ENCODE measurements at regions not wholly inside any gene's neighbourhood (a gene's known extent, or its start where the extent isn't known, plus 50 kb on each side); places are given as distances from the start of the nearest gene placed in this dataset.

DNA sequence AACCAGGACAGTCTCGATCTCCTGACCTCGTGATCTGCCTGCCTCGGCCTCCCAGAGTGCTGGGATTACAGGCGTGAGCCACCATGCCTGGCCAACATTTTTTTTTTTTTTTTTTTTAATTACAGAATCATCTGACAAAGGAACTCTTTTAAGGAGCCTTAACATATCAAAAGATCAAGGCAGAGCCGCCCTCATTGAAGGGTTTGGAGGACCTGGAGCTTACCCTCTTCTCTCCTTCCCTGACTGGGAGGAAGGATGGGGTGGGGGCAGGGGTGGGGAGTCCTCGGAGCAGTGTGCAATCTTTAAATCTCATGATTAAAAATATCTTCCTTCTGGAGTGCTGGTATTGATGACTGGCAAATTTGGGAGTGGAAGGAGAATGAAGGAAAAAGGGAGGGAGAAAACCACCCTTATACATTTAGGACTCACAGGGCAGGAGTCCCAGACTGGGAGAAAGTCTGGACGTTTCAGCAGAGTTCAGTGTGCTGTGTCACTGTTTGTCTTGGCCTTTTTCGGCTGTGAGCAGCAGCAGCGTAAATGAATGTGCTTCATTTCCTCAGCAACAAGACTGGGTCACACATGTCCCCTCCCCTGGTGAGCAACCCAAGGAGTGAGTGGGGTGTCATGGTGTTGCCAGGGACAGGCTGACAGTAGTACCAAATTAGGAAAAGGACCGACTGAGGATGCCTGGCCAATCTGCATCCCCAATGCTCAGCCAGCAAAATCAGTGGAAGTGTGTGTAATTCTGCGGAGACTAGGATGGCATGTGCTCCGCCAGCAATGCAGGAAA, 115.3 kb upstream of the BNC2 start:
- TF ChIP-seq, protein P1, sequence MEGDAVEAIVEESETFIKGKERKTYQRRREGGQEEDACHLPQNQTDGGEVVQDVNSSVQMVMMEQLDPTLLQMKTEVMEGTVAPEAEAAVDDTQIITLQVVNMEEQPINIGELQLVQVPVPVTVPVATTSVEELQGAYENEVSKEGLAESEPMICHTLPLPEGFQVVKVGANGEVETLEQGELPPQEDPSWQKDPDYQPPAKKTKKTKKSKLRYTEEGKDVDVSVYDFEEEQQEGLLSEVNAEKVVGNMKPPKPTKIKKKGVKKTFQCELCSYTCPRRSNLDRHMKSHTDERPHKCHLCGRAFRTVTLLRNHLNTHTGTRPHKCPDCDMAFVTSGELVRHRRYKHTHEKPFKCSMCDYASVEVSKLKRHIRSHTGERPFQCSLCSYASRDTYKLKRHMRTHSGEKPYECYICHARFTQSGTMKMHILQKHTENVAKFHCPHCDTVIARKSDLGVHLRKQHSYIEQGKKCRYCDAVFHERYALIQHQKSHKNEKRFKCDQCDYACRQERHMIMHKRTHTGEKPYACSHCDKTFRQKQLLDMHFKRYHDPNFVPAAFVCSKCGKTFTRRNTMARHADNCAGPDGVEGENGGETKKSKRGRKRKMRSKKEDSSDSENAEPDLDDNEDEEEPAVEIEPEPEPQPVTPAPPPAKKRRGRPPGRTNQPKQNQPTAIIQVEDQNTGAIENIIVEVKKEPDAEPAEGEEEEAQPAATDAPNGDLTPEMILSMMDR (IDR thresholded peaks at IDR 0.05): no peak
- Histone ChIP-seq H3K27ac (ENCODE audit: low read depth in 1 of 2, low read length in 2 of 2) (no peak overlapping the region), H3K4me3 (replicated peaks in 1 of 3; ENCODE audit: low read depth in 2 of 3, low read length in 3 of 3) (no peak overlapping the region), H3K79me2 (ENCODE audit: insufficient read depth, low read length) (no peaks in the 10 kb centered on the region), H3K9me3 (replicated peaks in 1 of 2; ENCODE audit: control insufficient read depth in 1 of 2, insufficient read depth in 1 of 2, low read length in 2 of 2) (no peaks in the 10 kb centered on the region), H3K36me3 (replicated peaks in 1 of 2; ENCODE audit: control insufficient read depth in 1 of 2, insufficient read depth in 2 of 2, low read length in 2 of 2) (no peaks in the 10 kb centered on the region), H4K20me1 (ENCODE audit: insufficient read depth, low read length) (no peaks in the 10 kb centered on the region), H3K9ac (ENCODE audit: insufficient read depth, low read length, poor library complexity, severe bottlenecking) (no peak overlapping the region), H2AFZ (ENCODE audit: insufficient read depth, low read depth, low read length, poor library complexity, severe bottlenecking) (no peak overlapping the region), H3K27me3 (ENCODE audit: control insufficient read depth in 2 of 2, insufficient read depth in 2 of 2, low read length in 2 of 2) (no peaks in the 10 kb centered on the region), H3K4me1 (ENCODE audit: control insufficient read depth in 1 of 2, insufficient read depth in 2 of 2, low read length in 2 of 2) (no peaks in the 10 kb centered on the region), H3K4me2 (replicated peaks; ENCODE audit: extremely low read depth, low read length, poor library complexity, severe bottlenecking) (no peak overlapping the region)
- Mint-ChIP-seq H3K27ac (peak overlapping the region in 1 of 7 donors; percentile 72), H3K27me3 (ENCODE audit: low read depth in 3 of 3) (peaks cover 0 to 2% (median 1%) of the 10 kb centered on the region in 3 donors), H3K4me1 (no peaks in the 10 kb centered on the region), H3K36me3 (no peaks in the 10 kb centered on the region), H3K9me3 (peaks cover 0 to 4% (median 0%) of the 10 kb centered on the region in 7 donors), H3K4me3 (no peak overlapping the region)
- intact Hi-C loops (cut with micrococcal nuclease): no loop called here
- 81% methylated on average over 5 of the region's 12 CpGs for WGBS (ENCODE audit: insufficient coverage)
- DNase-seq: no peak

DNA sequence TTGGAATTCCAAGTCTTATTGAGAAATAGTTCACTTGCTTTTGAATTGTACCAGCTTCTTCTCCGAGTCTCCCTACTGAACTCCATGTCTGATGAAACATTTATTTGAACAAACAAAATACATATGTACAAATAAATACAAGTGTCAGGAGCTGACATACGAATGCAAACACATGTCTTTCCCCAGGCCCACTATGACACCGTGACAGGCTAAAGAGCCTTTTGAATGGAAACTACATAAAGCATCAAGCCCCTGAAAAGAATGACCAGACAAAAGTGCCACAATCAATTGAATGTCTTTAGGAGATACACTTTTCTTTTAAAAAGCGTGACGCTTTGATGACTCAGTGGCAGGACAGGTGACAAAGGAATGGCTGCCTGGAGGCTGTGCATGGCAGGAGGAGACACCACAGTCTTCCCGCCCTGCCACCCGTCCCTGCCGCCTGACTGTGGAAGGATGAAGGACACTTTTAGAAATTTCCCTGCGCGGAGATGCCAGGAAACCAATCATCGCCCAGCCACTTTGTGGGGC, 112.4 kb upstream of the BNC2 start:
- Histone ChIP-seq H2AFZ (ENCODE audit: insufficient read depth, low read depth, low read length, poor library complexity, severe bottlenecking) (no peak overlapping the region), H3K27ac (ENCODE audit: low read depth in 1 of 2, low read length in 2 of 2) (no peak overlapping the region), H3K9ac (ENCODE audit: insufficient read depth, low read length, poor library complexity, severe bottlenecking) (no peak overlapping the region), H3K9me3 (replicated peaks in 1 of 2; ENCODE audit: control insufficient read depth in 1 of 2, insufficient read depth in 1 of 2, low read length in 2 of 2) (peaks cover 0 to 3% of the 10 kb centered on the region in 2 donors), H3K4me3 (replicated peaks in 1 of 3; ENCODE audit: low read depth in 2 of 3, low read length in 3 of 3) (no peak overlapping the region), H3K36me3 (replicated peaks in 1 of 2; ENCODE audit: control insufficient read depth in 1 of 2, insufficient read depth in 2 of 2, low read length in 2 of 2) (no peaks in the 10 kb centered on the region), H3K4me1 (ENCODE audit: control insufficient read depth in 1 of 2, insufficient read depth in 2 of 2, low read length in 2 of 2) (no peaks in the 10 kb centered on the region), H3K79me2 (ENCODE audit: insufficient read depth, low read length) (no peaks in the 10 kb centered on the region), H4K20me1 (ENCODE audit: insufficient read depth, low read length) (no peaks in the 10 kb centered on the region), H3K4me2 (replicated peaks; ENCODE audit: extremely low read depth, low read length, poor library complexity, severe bottlenecking) (no peak overlapping the region), H3K27me3 (ENCODE audit: control insufficient read depth in 2 of 2, insufficient read depth in 2 of 2, low read length in 2 of 2) (no peaks in the 10 kb centered on the region)
- TF ChIP-seq, protein P1 (IDR thresholded peaks at IDR 0.05): no peak
- Mint-ChIP-seq H3K27ac (no peak overlapping the region), H3K27me3 (ENCODE audit: low read depth in 3 of 3) (peaks cover 0 to 2% (median 0%) of the 10 kb centered on the region in 3 donors), H3K9me3 (peaks cover 2 to 7% (median 3%) of the 10 kb centered on the region in 7 donors), H3K36me3 (no peaks in the 10 kb centered on the region), H3K4me3 (no peak overlapping the region), H3K4me1 (no peaks in the 10 kb centered on the region)
- intact Hi-C loops (cut with micrococcal nuclease): no loop called here
- DNase-seq: no peak
- 91% methylated on average over 6 of the region's 11 CpGs for WGBS (ENCODE audit: insufficient coverage)

All from CD14-positive monocyte (primary cell).